ENCODE measurements at regions not wholly inside any gene's neighbourhood (a gene's known extent, or its start where the extent isn't known, plus 50 kb on each side); places are given as distances from the start of the nearest gene placed in this dataset.

- H3K4me3 ChIP-seq (ENCODE audit: control insufficient read depth, low read depth, low read length), result no peak overlapping the region
- no peak for TF ChIP-seq CTCF (conservative IDR thresholded peaks at IDR 0.05; ENCODE audit: control insufficient read depth, insufficient read depth, low read depth, low read length)
- DNase-seq (ENCODE audit: low read depth), result peak; percentile 99
Observed at GRCh38 chr2:8086796-8087479, 594.9 kb upstream of the ID2 start.

- no peak overlapping the region for H3K4me3 ChIP-seq (ENCODE audit: control insufficient read depth, low read depth, low read length)
- TF ChIP-seq CTCF (conservative IDR thresholded peaks at IDR 0.05; ENCODE audit: control insufficient read depth, insufficient read depth, low read depth, low read length), result no peak
- DNase-seq (ENCODE audit: low read depth), result peak; percentile 82
Observed at GRCh38 chr2:8087480-8087840, 594.4 kb upstream of the ID2 start.

GRCh38 chr2:8088810-8089209, 593.0 kb upstream of the ID2 start:
- TF ChIP-seq CTCF (conservative IDR thresholded peaks at IDR 0.05; ENCODE audit: control insufficient read depth, insufficient read depth, low read depth, low read length), result no peak
- DNase-seq (ENCODE audit: low read depth), result no peak
- no peak overlapping the region for H3K4me3 ChIP-seq (ENCODE audit: control insufficient read depth, low read depth, low read length)

GRCh38 chr2:8089596-8089995, 592.3 kb upstream of the ID2 start:
- no peak for TF ChIP-seq CTCF (conservative IDR thresholded peaks at IDR 0.05; ENCODE audit: control insufficient read depth, insufficient read depth, low read depth, low read length)
- peak; percentile 74 for DNase-seq (ENCODE audit: low read depth)
- no peak overlapping the region for H3K4me3 ChIP-seq (ENCODE audit: control insufficient read depth, low read depth, low read length)

- no peak for TF ChIP-seq CTCF (conservative IDR thresholded peaks at IDR 0.05; ENCODE audit: control insufficient read depth, insufficient read depth, low read depth, low read length)
- H3K4me3 ChIP-seq (ENCODE audit: control insufficient read depth, low read depth, low read length), result no peak overlapping the region
- DNase-seq (ENCODE audit: low read depth), result peak; percentile 99
Observed at GRCh38 chr2:8090748-8091700, 590.8 kb upstream of the ID2 start.

GRCh38 chr2:8094526-8094925, 587.3 kb upstream of the ID2 start:
- peak; percentile 60 for DNase-seq (ENCODE audit: low read depth)
- TF ChIP-seq CTCF (conservative IDR thresholded peaks at IDR 0.05; ENCODE audit: control insufficient read depth, insufficient read depth, low read depth, low read length), result no peak

More at GRCh38 chr2:8094526-8094925, 587.3 kb upstream of the ID2 start:
- H3K4me3 ChIP-seq (ENCODE audit: control insufficient read depth, low read depth, low read length), result no peak overlapping the region

Measured in fibroblast of mammary gland (primary cell).